Cardiac muscle cell (in vitro differentiated cells and primary cell): ENCODE measurements at regions not wholly inside any gene's neighbourhood (a gene's known extent, or its start where the extent isn't known, plus 50 kb on each side); places are given as distances from the start of the nearest gene placed in this dataset.

Experiments
- DNase-seq, 2 donors: peaks; one replicate each; pipeline versions ENCODE4 v3.0.0 to v3.0.0-alpha.2; 2010 to 2017; ENCODE audit warnings: low read depth in 1 of 2, low spot score in 1 of 2
- H3K27ac ChIP-seq: fragments of 200-600 bp; sonication (generic); 2 replicates; pipeline ENCODE4 v1.5.1; 2016
- H3K27me3 ChIP-seq: fragments of 200-600 bp; sonication (generic); 2 replicates; pipeline ENCODE4 v1.6.0; 2016; ENCODE audit warnings: control low read depth
- H3K36me3 ChIP-seq: fragments of 200-600 bp; sonication (generic); 2 replicates; pipeline ENCODE4 v1.5.1; 2016; ENCODE audit warnings: control low read depth
- H3K4me1 ChIP-seq: fragments of 200-600 bp; sonication (generic); 2 replicates; pipeline ENCODE4 v1.8.1; 2017; ENCODE audit warnings: low read depth, mild to moderate bottlenecking, mixed run types
- H3K4me3 ChIP-seq: fragments of 200-600 bp; sonication (generic); 2 replicates; pipeline ENCODE4 v1.5.1; 2016; ENCODE audit warnings: mild to moderate bottlenecking
- H3K9me3 ChIP-seq: fragments of 200-600 bp; sonication (generic); 2 replicates; pipeline ENCODE4 v1.5.1; 2017; ENCODE audit warnings: low read depth, mild to moderate bottlenecking, control low read depth
- TF ChIP-seq, protein P1 (sequence below): IDR thresholded peaks from 2 replicates; pipeline ENCODE4 v1.5.1; 2012; ENCODE audit warnings: low read depth, mild to moderate bottlenecking, low read length

GRCh38 chr18:45236676-45237075 is 378.6 kb upstream of the SLC14A2 start:
- no peak overlapping the region for H3K27ac ChIP-seq
- H3K4me3 ChIP-seq, result no peak overlapping the region
- no peaks in the 10 kb centered on the region for H3K27me3 ChIP-seq
- DNase-seq, result no peak
- H3K36me3 ChIP-seq, result no peaks in the 10 kb centered on the region
- H3K4me1 ChIP-seq, result no peaks in the 10 kb centered on the region
- TF ChIP-seq, protein P1, sequence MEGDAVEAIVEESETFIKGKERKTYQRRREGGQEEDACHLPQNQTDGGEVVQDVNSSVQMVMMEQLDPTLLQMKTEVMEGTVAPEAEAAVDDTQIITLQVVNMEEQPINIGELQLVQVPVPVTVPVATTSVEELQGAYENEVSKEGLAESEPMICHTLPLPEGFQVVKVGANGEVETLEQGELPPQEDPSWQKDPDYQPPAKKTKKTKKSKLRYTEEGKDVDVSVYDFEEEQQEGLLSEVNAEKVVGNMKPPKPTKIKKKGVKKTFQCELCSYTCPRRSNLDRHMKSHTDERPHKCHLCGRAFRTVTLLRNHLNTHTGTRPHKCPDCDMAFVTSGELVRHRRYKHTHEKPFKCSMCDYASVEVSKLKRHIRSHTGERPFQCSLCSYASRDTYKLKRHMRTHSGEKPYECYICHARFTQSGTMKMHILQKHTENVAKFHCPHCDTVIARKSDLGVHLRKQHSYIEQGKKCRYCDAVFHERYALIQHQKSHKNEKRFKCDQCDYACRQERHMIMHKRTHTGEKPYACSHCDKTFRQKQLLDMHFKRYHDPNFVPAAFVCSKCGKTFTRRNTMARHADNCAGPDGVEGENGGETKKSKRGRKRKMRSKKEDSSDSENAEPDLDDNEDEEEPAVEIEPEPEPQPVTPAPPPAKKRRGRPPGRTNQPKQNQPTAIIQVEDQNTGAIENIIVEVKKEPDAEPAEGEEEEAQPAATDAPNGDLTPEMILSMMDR, result no peak
- no peaks in the 10 kb centered on the region for H3K9me3 ChIP-seq

GRCh38 chr18:45237343-45238098 is 377.8 kb upstream of the SLC14A2 start:
- TF ChIP-seq, protein P1, result no peak
- Histone ChIP-seq H3K4me1 (no peaks in the 10 kb centered on the region), H3K9me3 (no peaks in the 10 kb centered on the region), H3K4me3 (no peak overlapping the region), H3K36me3 (no peaks in the 10 kb centered on the region), H3K27me3 (no peaks in the 10 kb centered on the region), H3K27ac (no peak overlapping the region)
- DNase-seq, result no peak

DNA sequence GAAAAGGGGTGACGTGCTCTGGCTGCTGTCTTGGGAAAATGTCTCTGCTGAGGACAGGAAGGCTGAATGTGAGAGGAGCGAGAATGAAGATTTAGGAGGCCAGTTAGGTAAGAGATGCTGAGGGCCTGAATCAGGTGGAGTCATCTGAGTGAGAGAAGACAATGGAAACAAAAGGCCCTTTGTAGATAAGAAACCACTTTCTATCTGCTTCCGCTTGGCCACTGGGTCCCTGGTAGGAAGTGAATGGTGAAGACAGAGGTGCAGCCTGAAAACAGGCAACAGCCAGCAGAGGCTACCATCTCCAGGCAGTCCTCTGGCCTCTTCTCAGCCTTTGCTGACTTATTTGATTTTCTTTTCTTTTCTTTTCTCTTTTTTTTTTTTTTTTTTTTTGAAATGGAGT is 374.0 kb upstream of the SLC14A2 start:
- no peaks in the 10 kb centered on the region for H3K9me3 ChIP-seq
- DNase-seq, result no peak
- no peaks in the 10 kb centered on the region for H3K36me3 ChIP-seq
- no peaks in the 10 kb centered on the region for H3K27me3 ChIP-seq
- TF ChIP-seq, protein P1, result no peak
- no peak overlapping the region for H3K4me3 ChIP-seq
- H3K4me1 ChIP-seq, result no peaks in the 10 kb centered on the region
- no peak overlapping the region for H3K27ac ChIP-seq

- Histone ChIP-seq H3K27ac (no peak overlapping the region), H3K36me3 (no peaks in the 10 kb centered on the region), H3K4me1 (peaks cover 1% of the 10 kb centered on the region), H3K4me3 (no peak overlapping the region), H3K27me3 (no peaks in the 10 kb centered on the region), H3K9me3 (no peaks in the 10 kb centered on the region)
- no peak for DNase-seq
- TF ChIP-seq, protein P1, result no peak
Measured at GRCh38 chr18:45241982-45242565, 373.2 kb upstream of the SLC14A2 start.

GRCh38 chr18:45243340-45244110 is 371.8 kb upstream of the SLC14A2 start:
- no peaks in the 10 kb centered on the region for H3K36me3 ChIP-seq
- H3K9me3 ChIP-seq, result no peaks in the 10 kb centered on the region
- no peak overlapping the region for H3K27ac ChIP-seq
- no peak overlapping the region for H3K4me3 ChIP-seq
- TF ChIP-seq, protein P1, result no peak
- DNase-seq, result no peak
- peaks cover 16% of the 10 kb centered on the region for H3K4me1 ChIP-seq
- no peaks in the 10 kb centered on the region for H3K27me3 ChIP-seq
